GM21423 (cell line): ENCODE measurements at regions not wholly inside any gene's neighbourhood (a gene's known extent, or its start where the extent isn't known, plus 50 kb on each side); places are given as distances from the start of the nearest gene placed in this dataset.

Experiments
- ATAC-seq: cut with Tn5 transposase; IDR thresholded peaks from one replicate; pipeline ENCODE4 v1.9.1; 2021; ENCODE audit warnings: mild to moderate bottlenecking, moderate library complexity; ENCODE audit not compliant: unreplicated experiment

DNA sequence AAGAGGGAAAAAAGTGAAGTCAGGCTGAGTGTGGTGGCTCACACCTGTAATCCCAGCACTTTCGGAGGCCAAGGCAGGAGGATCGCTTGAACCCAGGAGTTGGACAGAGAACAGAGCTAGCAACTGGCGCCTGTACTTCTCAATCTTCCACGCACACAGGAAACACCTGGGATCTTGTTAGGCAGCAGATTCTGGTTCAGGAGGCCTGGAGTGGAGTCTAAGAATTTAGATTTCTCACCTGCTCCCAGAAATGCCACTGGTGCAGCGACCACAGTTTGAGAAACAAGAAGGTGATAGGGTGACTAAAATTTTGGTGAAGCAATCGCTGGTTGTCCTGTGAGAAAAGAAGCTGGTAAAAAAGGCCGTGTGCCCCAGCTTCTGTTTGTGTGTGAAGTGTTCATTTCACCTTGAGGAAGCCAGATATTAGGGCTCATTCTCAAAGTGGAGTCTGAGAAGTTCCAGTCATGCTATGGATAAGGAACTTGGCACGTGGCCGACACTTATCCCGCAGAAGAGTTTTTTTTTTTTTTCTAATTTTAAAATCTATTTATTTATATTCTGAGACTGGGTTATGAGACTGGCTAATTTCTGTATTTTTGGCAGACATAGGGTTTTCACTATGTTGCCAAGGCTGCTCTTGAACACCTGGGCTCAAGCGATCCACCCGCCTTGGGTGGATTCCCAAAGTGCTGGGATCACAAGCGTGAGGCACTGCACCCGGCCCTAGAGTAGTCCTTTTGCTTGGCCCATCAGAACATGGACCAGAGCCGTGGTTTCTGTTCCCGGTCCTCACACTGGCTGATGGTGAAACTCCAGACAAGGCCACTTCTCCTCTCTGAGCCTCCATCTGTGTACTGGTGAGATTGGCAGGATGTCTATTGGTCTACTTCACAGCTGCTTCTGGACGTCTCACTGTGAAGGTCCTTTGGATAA, 324.6 kb upstream of the PROK2 start:
- no peak for ATAC-seq

DNA sequence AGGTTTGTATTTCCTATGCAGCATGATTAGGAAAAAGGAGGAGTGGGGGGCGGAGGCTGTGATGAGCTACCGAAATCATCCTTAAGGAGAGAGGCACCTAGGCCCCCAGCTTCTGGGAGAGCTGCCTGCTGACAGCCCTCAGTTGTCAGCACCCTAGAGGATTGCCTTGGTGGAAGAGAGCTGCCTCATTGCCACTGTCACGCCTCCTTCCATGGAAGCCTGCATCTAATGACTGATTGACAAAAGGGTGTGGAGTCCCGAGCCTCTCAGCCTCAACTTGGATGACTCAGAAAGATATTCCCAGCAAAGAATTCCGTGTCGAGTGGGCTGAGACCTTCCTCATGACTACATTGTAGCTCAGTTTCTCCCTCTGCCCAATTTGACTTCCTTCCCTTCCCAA, 320.4 kb upstream of the PROK2 start:
- no peak for ATAC-seq

GRCh38 chr3:72102112-72102616, 317.2 kb upstream of the PROK2 start:
- peak; percentile 68 for ATAC-seq

- ATAC-seq: no peak
Measured at GRCh38 chr3:72101494-72101893, 316.5 kb upstream of the PROK2 start.

GRCh38 chr3:72100601-72101187, 315.7 kb upstream of the PROK2 start:
- ATAC-seq: peak; percentile 46

DNA sequence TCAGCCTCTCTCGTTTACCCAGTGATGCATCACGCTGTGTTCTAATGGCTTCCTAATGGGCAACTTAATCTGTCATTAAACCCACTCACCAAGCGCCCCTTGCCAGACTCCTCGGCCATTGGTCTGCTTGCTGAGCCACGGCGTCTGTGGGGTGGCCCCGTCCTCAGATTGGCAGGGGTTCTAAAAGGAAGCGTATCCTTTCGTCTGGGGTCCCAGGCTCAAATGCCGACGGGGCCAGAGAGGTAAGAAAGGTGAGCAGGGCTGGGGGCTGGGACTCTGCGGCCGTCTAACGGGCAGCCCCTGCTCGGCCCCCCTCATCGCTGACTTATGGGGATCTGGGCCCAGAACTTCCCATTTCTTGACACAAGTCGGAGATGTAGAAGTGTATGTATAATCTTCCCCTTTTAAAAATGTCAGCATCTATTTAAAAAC, 315.1 kb upstream of the PROK2 start:
- ATAC-seq: no peak

DNA sequence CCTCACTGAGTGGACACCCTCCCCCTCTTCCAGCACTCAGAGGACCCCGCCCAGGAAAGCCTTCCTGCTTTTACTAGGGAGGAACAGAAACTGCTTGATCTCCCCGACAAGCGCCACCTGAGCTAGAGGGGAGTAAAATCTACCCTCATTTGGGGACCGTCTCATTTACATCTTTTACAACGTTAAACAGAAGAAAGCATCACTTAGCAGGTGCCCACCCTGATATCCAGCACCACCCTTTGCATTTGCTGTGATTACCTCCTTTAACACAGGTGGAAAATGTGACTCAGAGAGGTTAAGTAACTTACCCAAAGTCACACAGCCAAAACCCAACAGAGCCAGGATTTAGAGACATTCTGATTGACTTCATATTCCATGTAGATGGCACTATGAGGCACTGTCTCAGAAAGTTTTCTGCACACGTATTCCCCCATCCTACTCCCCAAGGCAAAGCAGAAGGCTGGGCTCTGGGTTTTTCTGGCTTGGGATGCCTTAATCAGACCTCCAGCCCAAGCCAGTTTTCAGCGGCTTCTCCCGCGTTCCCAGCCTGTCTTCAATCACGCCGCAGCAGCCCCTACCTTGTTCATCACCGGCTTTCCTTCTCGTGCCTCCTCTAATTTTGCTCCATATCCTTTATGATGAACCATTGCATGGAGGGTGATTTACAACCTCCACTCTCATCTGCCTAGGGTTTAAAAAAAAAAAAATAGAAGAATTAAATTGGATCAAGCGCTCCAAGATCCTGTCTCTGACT, 314.6 kb upstream of the PROK2 start:
- ATAC-seq: no peak

GRCh38 chr3:72097053-72097452, 312.1 kb upstream of the PROK2 start:
- no peak for ATAC-seq

- no peak for ATAC-seq
Measured at GRCh38 chr3:72095521-72095920, 310.6 kb upstream of the PROK2 start.

GRCh38 chr3:72093992-72094334, 309.0 kb upstream of the PROK2 start:
- no peak for ATAC-seq

DNA sequence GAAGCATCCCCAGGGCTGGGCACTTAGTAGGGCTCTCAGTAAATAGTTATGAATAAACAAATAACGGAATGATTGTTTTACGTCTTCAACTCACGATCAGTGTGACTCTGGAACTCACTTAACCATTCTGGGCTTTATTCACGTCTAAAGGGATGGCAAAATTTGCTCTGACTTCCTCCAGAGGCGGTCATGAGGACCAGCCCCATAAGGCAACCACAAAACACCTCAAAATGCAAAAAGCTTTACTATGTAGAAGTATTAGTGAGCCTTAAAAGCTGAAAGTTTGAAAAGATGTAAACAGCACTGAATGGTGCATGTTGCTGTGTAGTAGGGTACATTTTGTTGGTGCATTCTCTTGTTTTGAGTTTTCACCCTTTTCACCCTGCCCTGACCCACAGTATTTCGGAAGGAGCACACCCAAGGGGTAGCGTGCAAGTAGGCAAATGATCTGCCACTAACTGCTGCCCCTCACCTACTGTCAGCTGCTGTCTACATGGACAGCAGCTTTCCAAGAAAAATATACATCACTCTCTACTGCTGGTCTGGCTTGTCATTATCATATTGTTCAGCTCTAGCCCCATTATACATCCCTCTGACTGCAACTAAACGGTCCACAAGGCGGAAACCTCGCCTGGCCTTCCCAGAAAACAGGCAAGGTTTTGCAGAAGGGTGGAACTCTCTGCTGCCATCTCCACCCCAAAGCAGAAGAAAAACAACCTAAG, 308.5 kb upstream of the PROK2 start:
- ATAC-seq: no peak

DNA sequence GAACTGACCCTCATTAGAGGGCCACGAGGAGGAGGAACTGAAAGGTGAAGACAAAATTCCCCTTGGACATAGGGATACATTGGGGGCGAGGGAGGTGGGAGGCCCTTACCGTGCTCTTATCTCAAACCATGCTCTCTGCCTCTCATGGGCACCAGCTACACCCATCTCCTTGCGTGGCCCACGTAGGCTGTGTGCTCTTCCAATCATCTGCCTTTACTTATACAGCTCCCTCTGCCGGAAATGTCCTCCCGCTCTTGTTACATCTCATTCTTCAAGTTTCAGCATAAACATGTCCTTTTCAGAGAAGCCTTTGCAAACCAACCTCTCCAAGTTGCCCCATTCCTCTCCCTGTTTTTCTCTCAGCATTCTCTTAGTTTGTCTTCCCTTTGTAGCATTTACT, 307.8 kb upstream of the PROK2 start:
- ATAC-seq: no peak

DNA sequence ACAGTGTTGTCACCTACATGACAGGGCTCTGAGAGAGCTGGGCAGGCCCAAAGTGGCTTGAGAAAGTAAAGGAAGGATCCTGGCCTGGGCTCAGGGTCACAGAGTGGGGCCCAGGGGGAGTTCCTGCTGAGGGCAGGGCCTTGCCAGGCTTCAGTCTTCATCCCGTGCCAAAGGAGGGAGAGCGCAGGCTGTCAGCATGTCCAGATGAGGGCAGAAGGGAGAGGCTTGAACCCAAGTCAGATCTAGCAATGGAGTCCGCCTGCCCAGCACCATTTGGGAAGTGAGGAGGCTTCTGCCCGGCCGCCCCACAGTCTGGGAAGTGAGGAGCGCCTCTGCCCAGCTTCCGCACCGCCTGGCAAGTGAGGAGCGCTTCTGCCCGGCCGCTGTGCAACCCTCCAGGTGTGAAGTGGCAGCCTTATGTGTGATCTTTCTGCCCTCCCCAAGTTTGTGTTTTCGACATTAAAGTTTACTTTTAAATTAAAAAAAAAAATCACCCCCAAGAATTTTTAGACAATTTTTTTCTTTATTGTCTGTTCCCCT, 303.6 kb upstream of the PROK2 start:
- ATAC-seq: no peak

DNA sequence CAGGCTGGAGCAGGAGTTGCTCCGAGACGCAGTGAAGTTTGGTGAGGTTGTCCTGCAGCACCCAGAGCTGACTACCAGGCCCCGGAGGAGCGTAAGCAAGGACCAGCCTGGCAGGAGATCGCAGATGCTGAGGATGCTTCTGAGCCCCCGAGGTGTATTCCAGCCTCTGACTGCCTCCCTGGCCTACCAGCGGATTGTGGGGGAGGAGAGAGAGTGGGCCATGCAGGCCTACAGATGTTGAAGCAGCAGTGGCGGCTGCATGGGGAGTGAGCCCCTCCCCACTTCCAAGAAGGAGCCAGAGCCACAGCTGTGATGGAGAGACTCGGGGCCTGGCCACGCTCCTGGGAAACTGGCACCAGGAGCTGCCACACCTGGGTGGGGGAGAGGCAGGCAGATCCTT, 302.5 kb upstream of the PROK2 start:
- no peak for ATAC-seq

GRCh38 chr3:72086743-72087087, 301.8 kb upstream of the PROK2 start:
- no peak for ATAC-seq

- ATAC-seq: no peak
Measured at GRCh38 chr3:72086042-72086742, 301.2 kb upstream of the PROK2 start.

DNA sequence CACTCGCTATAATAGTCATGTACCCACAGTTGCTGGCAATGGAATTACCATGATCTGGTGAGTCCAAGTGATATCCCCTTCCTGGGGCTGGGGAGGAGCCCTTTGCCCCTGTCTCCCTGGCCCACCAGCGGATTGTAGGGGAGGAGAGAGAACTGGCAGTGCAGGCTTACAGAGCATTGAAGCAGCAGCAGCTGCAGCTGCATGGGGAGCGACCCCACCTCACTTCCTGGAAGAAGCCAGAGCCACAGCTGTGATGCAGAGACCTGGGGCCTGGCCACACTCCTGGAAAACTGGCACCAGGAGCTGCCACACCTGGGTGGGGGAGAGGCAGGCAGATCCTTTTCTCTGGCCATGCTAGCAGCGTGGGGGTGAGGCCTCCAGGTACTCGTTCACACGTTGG, 300.1 kb upstream of the PROK2 start:
- ATAC-seq: no peak

GRCh38 chr3:72082776-72083462, 298.0 kb upstream of the PROK2 start:
- peak; percentile 3 for ATAC-seq

- peak; percentile 56 for ATAC-seq
Measured at GRCh38 chr3:72082186-72082715, 297.3 kb upstream of the PROK2 start.
